ENCODE measurements at regions not wholly inside any gene's neighbourhood (a gene's known extent, or its start where the extent isn't known, plus 50 kb on each side); places are given as distances from the start of the nearest gene placed in this dataset.

DNA sequence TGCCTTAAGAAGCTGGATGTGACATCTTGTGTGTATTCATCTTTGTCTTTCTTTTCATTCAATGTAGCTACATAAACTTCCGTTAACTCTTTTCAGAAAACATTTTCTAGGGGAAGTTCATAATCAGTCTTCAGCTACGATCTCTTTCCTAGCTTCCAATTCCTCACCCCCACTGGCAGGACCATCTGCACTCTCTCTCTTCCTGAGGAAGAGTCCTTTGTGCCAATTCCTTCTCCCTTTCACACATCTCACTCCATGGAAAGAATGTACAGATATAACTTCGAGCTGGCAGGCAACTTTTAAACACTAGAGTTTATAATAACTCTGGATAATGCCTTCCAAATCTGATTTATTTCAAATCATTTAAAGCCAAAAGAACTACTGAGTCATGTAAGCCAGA lies 495.7 kb downstream of the GALC start:
- DNase-seq: no peak

DNA sequence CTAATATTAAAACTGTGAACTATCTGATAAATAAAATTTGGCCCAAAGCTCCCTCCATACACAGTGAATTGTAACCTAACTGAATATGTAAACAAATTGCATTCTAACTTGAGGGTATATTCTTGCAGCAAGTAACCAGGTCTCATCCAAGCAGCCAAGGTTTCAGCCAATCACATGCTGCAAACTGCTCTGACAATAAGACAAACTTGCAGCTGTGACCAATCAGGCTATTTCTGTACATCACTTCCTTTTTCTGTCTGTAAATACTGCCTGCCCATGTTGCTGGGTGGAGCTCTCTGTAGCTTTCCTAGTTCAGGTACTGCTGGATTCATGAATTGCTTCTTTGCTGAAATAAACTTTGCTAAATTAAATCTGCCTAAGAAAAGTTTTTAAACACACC lies 499.0 kb downstream of the GALC start:
- DNase-seq: no peak

GRCh38 chr14:87492561-87492960 lies 500.4 kb downstream of the GALC start:
- DNase-seq: no peak

- no peak for DNase-seq
These were observed 501.2 kb downstream of the GALC start for GRCh38 chr14:87491816-87492215.

- DNase-seq: no peak
These were observed 503.7 kb downstream of the GALC start for GRCh38 chr14:87489196-87489819.

DNA sequence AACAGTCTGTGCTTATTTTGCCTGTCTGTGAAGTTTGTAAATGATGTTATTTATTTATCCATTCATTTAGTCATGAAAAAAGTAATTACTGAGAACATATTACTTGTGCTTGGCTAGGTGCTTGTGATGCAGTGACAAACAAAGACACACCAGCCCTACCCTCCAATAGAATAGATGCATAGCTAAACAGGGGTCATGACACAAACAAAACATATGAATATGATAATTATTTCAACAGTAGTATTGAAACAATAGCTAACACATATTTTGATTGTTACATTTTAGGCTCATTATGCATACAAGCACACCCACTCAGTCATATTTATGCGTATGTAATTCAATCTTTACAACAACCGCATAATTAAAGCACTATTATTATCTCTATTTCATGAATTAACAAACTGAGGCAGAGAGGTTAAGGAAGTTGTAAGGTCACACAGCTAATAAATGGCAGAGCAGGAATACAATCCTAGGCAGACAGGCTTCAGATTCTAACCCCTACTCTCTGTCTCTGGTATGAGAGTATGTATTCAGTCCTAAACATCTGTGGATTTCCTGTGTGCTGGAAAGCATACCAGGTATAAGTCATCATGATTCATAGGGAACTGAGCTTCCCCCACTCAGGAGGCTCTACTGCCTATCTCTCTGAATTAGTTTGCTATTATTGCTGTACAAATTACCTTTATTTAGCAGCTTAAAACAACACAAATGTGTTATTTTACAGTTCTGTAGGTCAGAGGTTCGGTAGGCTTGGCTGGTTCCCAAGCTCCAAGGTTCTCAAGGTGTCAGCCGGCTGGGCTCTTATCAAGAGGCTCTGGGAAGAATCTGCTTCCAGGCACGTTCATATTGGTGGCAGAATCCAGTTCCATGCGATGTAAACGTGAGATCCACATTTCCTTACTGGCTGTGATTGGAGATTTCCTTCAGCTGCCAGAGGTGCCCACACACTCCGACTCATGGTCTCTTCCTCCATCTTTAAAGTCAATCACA lies 509.4 kb downstream of the GALC start:
- no peak for DNase-seq

DNA sequence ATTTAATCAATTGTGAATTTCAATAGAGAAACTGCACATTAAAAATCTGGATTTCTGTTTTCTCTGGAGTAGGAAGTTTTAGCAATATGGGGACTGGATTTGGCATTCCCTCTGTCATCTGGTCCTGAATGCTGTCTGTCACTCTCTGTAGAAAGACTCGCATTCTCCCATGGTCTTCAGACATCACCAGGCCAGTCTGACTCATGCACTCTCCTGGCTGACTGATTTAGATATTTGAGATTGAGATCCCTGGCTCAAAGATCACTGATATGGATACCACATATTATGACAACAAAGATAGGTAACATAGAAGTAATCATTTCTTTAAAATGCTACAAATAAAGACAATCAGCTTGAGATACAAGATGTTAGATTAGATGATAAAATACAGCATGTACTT lies 524.5 kb downstream of the GALC start:
- DNase-seq: no peak

- DNase-seq: no peak
These were observed 525.4 kb downstream of the GALC start for GRCh38 chr14:87467578-87467977.

GRCh38 chr14:87465770-87466169 lies 527.2 kb downstream of the GALC start:
- no peak for DNase-seq

GRCh38 chr14:87461704-87462103 lies 531.3 kb downstream of the GALC start:
- no peak for DNase-seq

- no peak for DNase-seq
These were observed 535.3 kb downstream of the GALC start for GRCh38 chr14:87457720-87458119.

- DNase-seq: no peak
These were observed 542.8 kb downstream of the GALC start for GRCh38 chr14:87450193-87450592.

- no peak for DNase-seq
These were observed 544.0 kb downstream of the GALC start for GRCh38 chr14:87449016-87449415.

DNA sequence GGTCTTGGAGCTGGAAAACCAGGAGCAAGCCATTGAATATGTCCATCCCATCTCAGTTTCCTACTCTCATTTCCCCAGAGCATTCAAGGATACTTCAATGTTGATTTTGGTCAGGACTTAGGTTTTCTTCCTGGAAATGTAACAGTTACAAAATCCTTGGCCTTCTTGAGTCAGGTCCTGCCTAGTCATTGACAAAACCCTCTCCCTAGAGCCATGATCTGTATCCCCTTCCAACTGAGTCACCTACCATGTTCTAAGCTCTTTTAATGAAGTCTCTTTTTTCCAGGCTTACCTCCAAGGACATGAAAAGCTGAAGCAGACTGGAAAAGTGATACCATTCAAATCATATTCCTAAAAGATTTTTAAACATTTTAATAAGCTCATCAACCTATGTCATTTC lies 549.2 kb downstream of the GALC start:
- no peak for DNase-seq

DNA sequence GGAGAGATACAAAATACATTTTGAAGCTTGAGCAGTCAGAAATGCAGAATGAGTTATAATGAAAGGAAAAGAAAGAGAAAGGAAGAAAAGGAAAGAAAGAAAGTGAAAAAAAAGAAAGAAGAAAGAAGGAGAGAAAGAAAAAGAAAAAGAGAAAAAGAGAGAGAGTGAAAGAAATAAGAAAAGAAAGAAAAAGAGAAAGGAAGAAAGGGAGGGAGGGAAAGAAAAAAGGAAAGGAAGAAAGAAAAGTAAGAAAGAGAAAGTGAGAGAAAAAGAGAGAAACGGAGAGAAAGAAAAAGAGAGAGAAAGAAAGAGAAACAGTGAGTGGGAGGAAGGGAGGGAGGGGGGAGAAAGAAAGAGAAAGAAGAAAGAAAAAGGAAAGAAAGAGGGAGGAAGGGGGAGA lies 549.9 kb downstream of the GALC start:
- DNase-seq: no peak

GRCh38 chr14:87437158-87437557 lies 555.8 kb downstream of the GALC start:
- DNase-seq: no peak

- no peak for DNase-seq
These were observed 558.3 kb downstream of the GALC start for GRCh38 chr14:87434680-87435079.

- DNase-seq: no peak
These were observed 559.0 kb downstream of the GALC start for GRCh38 chr14:87434011-87434410.

DNA sequence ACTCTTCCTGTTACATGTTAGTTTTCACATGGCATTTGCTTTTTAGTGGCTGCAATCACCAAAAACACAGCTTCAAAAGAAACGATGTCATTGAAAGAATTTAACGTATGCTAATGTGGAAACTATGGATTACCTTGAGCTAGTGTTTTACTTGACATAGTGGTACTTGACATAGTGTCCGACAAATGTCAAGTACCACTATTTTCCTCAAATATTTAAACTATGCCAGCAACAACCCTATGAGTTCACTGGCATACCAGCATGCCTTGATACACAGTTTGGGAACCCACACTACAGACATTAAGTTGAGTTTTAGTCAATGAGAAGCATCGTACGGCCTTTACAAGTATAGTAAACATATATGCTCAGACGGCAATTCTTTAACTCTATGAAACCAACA lies 560.3 kb downstream of the GALC start:
- no peak for DNase-seq

DNA sequence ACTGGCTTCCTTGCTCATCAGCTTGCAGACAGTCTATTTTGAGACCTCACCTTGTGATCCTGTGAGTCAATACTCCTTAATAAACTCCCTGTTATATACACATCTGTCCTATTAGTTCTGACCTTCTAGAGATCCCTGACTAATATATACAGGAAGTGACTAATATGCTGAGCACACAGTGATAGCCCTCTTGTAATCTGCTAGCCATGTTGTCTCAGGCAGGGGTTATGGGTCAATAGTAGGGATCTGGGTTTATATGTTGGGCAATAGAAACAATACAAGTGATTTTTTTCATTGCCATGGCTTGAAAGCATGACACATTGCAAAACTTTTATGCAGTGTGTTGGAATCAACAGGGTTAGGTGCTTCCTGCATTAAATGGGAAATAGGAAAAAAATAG lies 562.2 kb downstream of the GALC start:
- DNase-seq: no peak

DNA sequence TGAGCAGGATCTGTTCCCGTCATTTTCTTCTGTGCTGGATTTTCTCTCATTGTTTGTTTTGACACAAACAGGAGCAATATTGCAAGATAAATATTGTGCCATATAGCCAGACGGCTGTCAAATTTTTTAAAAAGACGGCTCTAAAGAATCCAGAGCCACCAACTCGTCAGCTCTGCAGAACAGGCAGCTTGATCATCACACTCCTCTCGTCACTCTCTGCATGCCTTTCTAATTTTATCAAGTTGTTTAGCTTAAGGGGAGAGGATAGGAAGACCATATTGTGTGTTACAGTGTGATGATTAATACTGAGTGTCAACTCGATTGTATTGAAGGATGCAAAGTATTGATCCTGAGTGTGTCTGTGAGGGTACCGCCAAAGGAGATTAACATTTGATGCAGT lies 562.8 kb downstream of the GALC start:
- no peak for DNase-seq

DNA sequence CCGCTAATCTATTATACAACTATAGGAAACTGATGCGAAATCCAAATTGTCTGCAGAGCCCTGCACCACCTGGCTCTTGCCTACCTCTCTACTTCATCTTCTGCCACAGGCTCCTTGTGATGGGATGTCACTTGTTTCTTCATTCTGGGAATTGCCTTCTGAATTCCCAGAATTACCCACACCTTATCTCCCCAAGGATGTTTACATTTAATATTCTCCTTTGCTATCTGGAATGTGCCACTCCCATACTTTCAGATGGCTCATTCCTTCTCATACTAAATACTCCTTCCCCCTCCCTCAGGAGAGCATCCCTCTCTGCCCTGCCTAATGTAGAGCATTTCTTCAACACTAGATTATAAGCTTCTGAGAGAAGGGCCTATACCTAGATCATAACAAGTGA lies 573.1 kb downstream of the GALC start:
- no peak for DNase-seq

GRCh38 chr14:87411370-87411769 lies 581.6 kb downstream of the GALC start:
- no peak for DNase-seq

- DNase-seq: no peak
These were observed 583.6 kb downstream of the GALC start for GRCh38 chr14:87409393-87409792.

GRCh38 chr14:87407344-87407743 lies 585.6 kb downstream of the GALC start:
- DNase-seq: no peak

Data from NK-92 treated with Interleukin-12 subunit alpha and Interleukin-12 subunit beta, amount 100 ng/mL, for 24 hours (cell line).